H1 (cell line): ENCODE measurements at regions not wholly inside any gene's neighbourhood (a gene's known extent, or its start where the extent isn't known, plus 50 kb on each side); places are given as distances from the start of the nearest gene placed in this dataset.

ENCODE experiments used
- EP300 ChIP-seq, 2 experiments: IDR thresholded peaks; 1 replicate in 1 of 2; 2 replicates in 1 of 2; pipeline ENCODE4 v1.6.1; 2011 to 2012; ENCODE audit warnings: low read depth in 2 of 2, low read length in 2 of 2, mild to moderate bottlenecking in 2 of 2, borderline replicate concordance in 1 of 2, inconsistent platforms in 1 of 2, moderate library complexity in 1 of 2

GRCh38 chr10:60518745-60519144 is 129.1 kb upstream of the ANK3 start (continued):
- no peak for TF ChIP-seq EP300 (IDR thresholded peaks at IDR 0.05; ENCODE audit: borderline replicate concordance in 1 of 2, low read depth in 2 of 2, low read length in 2 of 2)
